IMR-90 (cell line): ENCODE measurements at regions not wholly inside any gene's neighbourhood (a gene's known extent, or its start where the extent isn't known, plus 50 kb on each side); places are given as distances from the start of the nearest gene placed in this dataset.

Source experiments
- ATAC-seq: fragments of 200-7000 bp; cut with Tn5 transposase; 2 replicates; pipeline ENCODE4 v1.9.1; 2020; ENCODE audit warnings: low read depth, mild to moderate bottlenecking, moderate library complexity
- BruUV-seq: library from RNA; stranded (reverse); fragments of 400-500 nt; replicated peaks from 2 replicates; lab custom pipeline; 2021; lab: Mats Ljungman, UMichigan
- CTCF ChIA-PET: fragments of 300-600 bp; formaldehyde crosslinking; extraction: SDS; loops from one replicate; lab custom pipeline; 2021; ENCODE audit warnings: antibody characterized with exemption; lab: Yijun Ruan, JAX
- POLR2A ChIA-PET: fragments of 300-600 bp; sonication (Branson Sonifier 250); formaldehyde crosslinking; loops from one replicate; lab custom pipeline; 2022; ENCODE audit warnings: antibody characterized with exemption; ENCODE audit not compliant: unreplicated experiment; lab: Charles Lee
- DNase-seq: peaks from one replicate; pipeline ENCODE4 v3.0.0; 2013
- H2AFZ ChIP-seq: replicated peaks from 2 replicates; pipeline ENCODE3; 2013; ENCODE audit warnings: low read length, mild to moderate bottlenecking; ENCODE audit not compliant: poor library complexity
- H2AK5ac ChIP-seq: 2 replicates; pipeline ENCODE4 v1.6.1; 2013; ENCODE audit warnings: low read depth, low read length, inconsistent platforms
- H2AK9ac ChIP-seq: replicated peaks from 2 replicates; pipeline ENCODE3; 2013; ENCODE audit warnings: mild to moderate bottlenecking, low read depth, low read length, moderate library complexity; ENCODE audit not compliant: poor library complexity
- H2BK120ac ChIP-seq: 2 replicates; pipeline ENCODE4 v1.6.1; 2013; ENCODE audit warnings: low read depth, low read length, inconsistent platforms
- H2BK15ac ChIP-seq: 3 replicates; pipeline ENCODE4 v1.6.1; 2013; ENCODE audit warnings: low read depth, low read length, inconsistent platforms
- H2BK20ac ChIP-seq: 2 replicates; pipeline ENCODE4 v1.6.1; 2013; ENCODE audit warnings: low read depth, mild to moderate bottlenecking, inconsistent platforms, low read length, moderate library complexity
- H2BK5ac ChIP-seq: 2 replicates; pipeline ENCODE4 v1.6.1; 2013; ENCODE audit warnings: mild to moderate bottlenecking, low read depth, low read length, inconsistent platforms; ENCODE audit not compliant: poor library complexity, severe bottlenecking
- H3K14ac ChIP-seq: replicated peaks from 2 replicates; pipeline ENCODE4 v1.6.1; 2013; ENCODE audit warnings: low read depth, low read length, inconsistent platforms
- H3K18ac ChIP-seq: 2 replicates; pipeline ENCODE4 v1.6.1; 2013; ENCODE audit warnings: low read depth, low read length, control low read depth
- H3K23ac ChIP-seq: 2 replicates; pipeline ENCODE4 v1.6.1; 2013; ENCODE audit warnings: low read depth, low read length, inconsistent platforms
- H3K27ac ChIP-seq: 2 replicates; pipeline ENCODE4 v1.5.1; 2013; ENCODE audit warnings: mild to moderate bottlenecking, control low read depth, low read length; ENCODE audit not compliant: insufficient read depth
- H3K27me3 ChIP-seq: 2 replicates; pipeline ENCODE4 v1.6.1; 2013; ENCODE audit warnings: low read length; ENCODE audit not compliant: control insufficient read depth, insufficient read depth
- H3K36me3 ChIP-seq: 2 replicates; pipeline ENCODE4 v1.6.1; 2013; ENCODE audit warnings: low read length, mixed read lengths; ENCODE audit not compliant: control insufficient read depth, insufficient read depth
- H3K4ac ChIP-seq: 2 replicates; pipeline ENCODE4 v1.6.1; 2013; ENCODE audit warnings: low read depth, low read length, inconsistent platforms
- H3K4me1 ChIP-seq: 2 replicates; pipeline ENCODE4 v1.6.1; 2013; ENCODE audit warnings: low read length, mixed read lengths; ENCODE audit not compliant: control insufficient read depth, insufficient read depth
- H3K4me2 ChIP-seq: 2 replicates; pipeline ENCODE4 v1.6.1; 2013; ENCODE audit warnings: low read depth, mild to moderate bottlenecking, control low read depth, low read length, moderate library complexity
- H3K4me3 ChIP-seq: 2 replicates; pipeline ENCODE4 v1.5.1; 2013; ENCODE audit warnings: low read depth, mild to moderate bottlenecking, control low read depth, low read length, moderate library complexity; ENCODE audit not compliant: insufficient read depth
- H3K56ac ChIP-seq: 2 replicates; pipeline ENCODE4 v1.6.1; 2013; ENCODE audit warnings: low read length, inconsistent platforms; ENCODE audit not compliant: insufficient read depth; ENCODE audit errors: extremely low read depth
- H3K79me1 ChIP-seq, 2 experiments: 2 replicates each; pipeline ENCODE4 v1.6.1; 2013; ENCODE audit warnings: low read length in 2 of 2, inconsistent platforms in 1 of 2, low read depth in 1 of 2
- H3K9ac ChIP-seq: 2 replicates; pipeline ENCODE4 v1.6.1; 2013; ENCODE audit warnings: low read depth, low read length, control low read depth
- H3K9me1 ChIP-seq: 2 replicates; pipeline ENCODE4 v1.6.1; 2013; ENCODE audit warnings: low read length, inconsistent platforms; ENCODE audit not compliant: insufficient read depth
- H3K9me3 ChIP-seq: 2 replicates; pipeline ENCODE4 v1.6.1; 2013; ENCODE audit warnings: low read length; ENCODE audit not compliant: control insufficient read depth, insufficient read depth
- H4K20me1 ChIP-seq: 2 replicates; pipeline ENCODE4 v1.6.1; 2013; ENCODE audit warnings: low read length, inconsistent platforms; ENCODE audit not compliant: insufficient read depth
- H4K5ac ChIP-seq: 2 replicates; pipeline ENCODE4 v1.6.1; 2013; ENCODE audit warnings: mild to moderate bottlenecking, low read depth, low read length, control low read depth
- H4K8ac ChIP-seq, 2 experiments: 2 replicates each; pipeline ENCODE4 v1.6.1; 2013; ENCODE audit warnings: low read depth in 2 of 2, low read length in 2 of 2, control low read depth in 1 of 2, inconsistent platforms in 1 of 2
- H4K91ac ChIP-seq: 2 replicates; pipeline ENCODE4 v1.6.1; 2013; ENCODE audit warnings: low read depth, low read length, inconsistent platforms; ENCODE audit not compliant: insufficient read depth
- BHLHE40 ChIP-seq: fragments of 150-350 bp; IDR thresholded peaks from 2 replicates; pipeline ENCODE4 v1.6.1; 2016; ENCODE audit warnings: mild to moderate bottlenecking, low read depth, low read length
- CEBPB ChIP-seq: IDR thresholded peaks from 2 replicates; pipeline ENCODE4 v1.6.1; 2012; ENCODE audit warnings: low read depth, low read length, improper control_type of control experiment
- CHD1 ChIP-seq: IDR thresholded peaks from 2 replicates; pipeline ENCODE4 v1.6.1; 2012; ENCODE audit warnings: low read depth, low read length, improper control_type of control experiment
- FOS ChIP-seq: fragments of 150-350 bp; IDR thresholded peaks from 2 replicates; pipeline ENCODE4 v1.6.1; 2016; ENCODE audit warnings: low read depth, low read length
- MAFK ChIP-seq: IDR thresholded peaks from 2 replicates; pipeline ENCODE4 v1.6.1; 2012; ENCODE audit warnings: low read depth, low read length, improper control_type of control experiment
- MAZ ChIP-seq: IDR thresholded peaks from 2 replicates; pipeline ENCODE4 v1.6.1; 2012; ENCODE audit warnings: low read depth, mild to moderate bottlenecking, low read length, improper control_type of control experiment, moderate library complexity, borderline replicate concordance
- MXI1 ChIP-seq: IDR thresholded peaks from 2 replicates; pipeline ENCODE4 v1.6.1; 2012; ENCODE audit warnings: low read depth, mild to moderate bottlenecking, low read length, moderate library complexity, borderline replicate concordance
- POLR2A ChIP-seq: IDR thresholded peaks from 2 replicates; pipeline ENCODE4 v1.6.1; 2012; ENCODE audit warnings: mild to moderate bottlenecking, low read depth, low read length
- RAD21 ChIP-seq: IDR thresholded peaks from 2 replicates; pipeline ENCODE4 v1.6.1; 2012; ENCODE audit warnings: low read length, improper control_type of control experiment
- RCOR1 ChIP-seq: IDR thresholded peaks from 2 replicates; pipeline ENCODE4 v1.6.1; 2012; ENCODE audit warnings: mild to moderate bottlenecking, low read length, improper control_type of control experiment; ENCODE audit not compliant: insufficient replicate concordance
- RFX5 ChIP-seq: IDR thresholded peaks from 2 replicates; pipeline ENCODE4 v1.8.0; 2012; ENCODE audit warnings: low read depth, mild to moderate bottlenecking, low read length, moderate library complexity
- WGBS, 2 experiments: methylation state at CpG; one replicate each; pipeline versions ENCODE4 v1.1.5 to v1.1.7; 2013; ENCODE audit warnings: missing lambda C conversion rate in 2 of 2; ENCODE audit not compliant: insufficient read length in 1 of 2; ENCODE audit errors: extremely low coverage in 2 of 2; 5-methylcytosine and 5-hydroxymethylcytosine counted together
- dilution Hi-C: fragments of 300-500 bp; cut with HindIII; formaldehyde crosslinking; loops from one replicate; pipeline ENCODE4 v1.14.3; 2018; ENCODE audit warnings: low sequenced_read_pairs; ENCODE audit not compliant: unreplicated experiment
- in situ Hi-C: fragments of 300-500 bp; cut with MboI; formaldehyde crosslinking; loops from 3 replicates; pipeline ENCODE4 v1.14.3; 2019; ENCODE audit warnings: low sequenced_read_pairs, inconsistent platforms, mixed read lengths
- intact Hi-C: fragments of 100-400 bp; cut with micrococcal nuclease; formaldehyde crosslinking; loops from 2 replicates; pipeline ENCODE4 v1.10.0; 2022
- TF ChIP-seq, protein P1 (sequence below): fragments of 150-350 bp; IDR thresholded peaks from 2 replicates; pipeline ENCODE4 v1.6.1; 2017; ENCODE audit warnings: mild to moderate bottlenecking, antibody characterized with exemption, low read length, low read depth

DNA sequence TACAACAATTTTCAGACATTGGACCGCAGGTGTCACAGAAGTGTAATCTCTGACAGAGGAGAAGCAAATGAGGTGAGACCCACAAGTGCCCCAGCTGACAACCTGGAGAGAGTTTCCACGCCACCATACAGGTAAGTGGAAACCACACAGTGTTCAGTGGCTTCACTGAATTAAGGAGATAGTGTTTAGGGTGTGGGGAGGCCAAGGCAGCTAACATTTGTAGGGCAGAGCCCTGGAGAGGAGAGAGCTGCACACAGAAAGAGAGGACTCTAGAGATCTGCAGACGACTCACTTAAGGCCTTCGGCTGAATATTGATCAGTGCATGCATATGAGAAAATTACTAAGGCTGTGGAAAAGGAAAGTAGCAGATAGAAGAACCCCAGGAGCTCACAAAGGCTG, 228.9 kb upstream of the TNRC6C start:
- Histone ChIP-seq H4K5ac (no peak overlapping the region), H3K27me3 (peaks cover 17% of the 10 kb centered on the region), H2BK120ac (no peak overlapping the region), H3K14ac (no peak overlapping the region), H2BK15ac (no peak overlapping the region), H3K4me2 (no peak overlapping the region), H2AK5ac (no peak overlapping the region), H3K27ac (no peak overlapping the region), H3K56ac (no peak overlapping the region), H3K9me3 (peaks cover 2% of the 10 kb centered on the region; the same call in 1 of the 2 replicates), H4K91ac (no peak overlapping the region), H2AK9ac (no peak overlapping the region), H3K4me3 (no peak overlapping the region), H2BK20ac (no peak overlapping the region), H3K9me1 (no peaks in the 10 kb centered on the region), H2AFZ (no peak overlapping the region), H4K20me1 (no peaks in the 10 kb centered on the region), H3K4ac (no peak overlapping the region), H4K8ac (no peak overlapping the region), H3K18ac (no peak overlapping the region), H3K9ac (no peak overlapping the region), H3K4me1 (no peaks in the 10 kb centered on the region; the same call in 1 of the 2 replicates), H3K79me1 (no peaks in the 10 kb centered on the region), H3K23ac (no peak overlapping the region), H3K36me3 (no peaks in the 10 kb centered on the region), H2BK5ac (no peak overlapping the region)
- ATAC-seq (no peak), DNase-seq (no peak)
- intact Hi-C loops (no loop called here), dilution Hi-C loops (no loop called here), in situ Hi-C loops (no loop called here)
- TF ChIP-seq MAFK (no peak), MXI1 (no peak), RFX5 (no peak), MAZ (no peak), BHLHE40 (no peak), FOS (no peak), POLR2A (no peak), CHD1 (no peak), RCOR1 (no peak), CEBPB (no peak), RAD21 (no peak)
- TF ChIP-seq, protein P1, sequence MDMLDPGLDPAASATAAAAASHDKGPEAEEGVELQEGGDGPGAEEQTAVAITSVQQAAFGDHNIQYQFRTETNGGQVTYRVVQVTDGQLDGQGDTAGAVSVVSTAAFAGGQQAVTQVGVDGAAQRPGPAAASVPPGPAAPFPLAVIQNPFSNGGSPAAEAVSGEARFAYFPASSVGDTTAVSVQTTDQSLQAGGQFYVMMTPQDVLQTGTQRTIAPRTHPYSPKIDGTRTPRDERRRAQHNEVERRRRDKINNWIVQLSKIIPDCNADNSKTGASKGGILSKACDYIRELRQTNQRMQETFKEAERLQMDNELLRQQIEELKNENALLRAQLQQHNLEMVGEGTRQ = no peak
- no TSS peak for BruUV-seq
- ChIA-PET POLR2A (no interaction called here), CTCF (no interaction called here)
- WGBS, 2 experiments = 50% methylated on average over 2 of the region's 4 CpGs; no CpG with 5 or more reads in 1 of the 2 experiments
